ENCODE measurements at regions not wholly inside any gene's neighbourhood (a gene's known extent, or its start where the extent isn't known, plus 50 kb on each side); places are given as distances from the start of the nearest gene placed in this dataset.

DNA sequence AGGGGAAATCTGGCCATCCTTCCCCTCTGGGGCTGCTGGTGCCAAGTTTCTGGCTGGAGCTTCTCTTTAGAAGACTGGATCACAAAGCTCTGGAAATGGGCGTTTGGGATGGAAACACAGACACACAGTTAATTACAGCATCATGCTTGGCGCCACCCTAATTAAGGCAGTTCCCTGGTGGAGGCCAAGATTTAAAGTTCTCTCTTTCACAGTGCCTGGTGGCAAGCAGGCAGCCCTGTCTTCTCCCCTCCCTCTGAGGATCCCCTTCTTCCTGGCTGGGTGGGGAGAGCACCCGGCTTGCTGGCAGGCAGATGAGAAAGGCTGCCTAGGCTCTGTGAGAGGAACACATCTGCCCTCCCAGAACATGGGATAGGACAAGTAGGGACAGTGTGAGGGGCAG is 59.0 kb upstream of the NKD1 start:
- TF ChIP-seq, protein P1, sequence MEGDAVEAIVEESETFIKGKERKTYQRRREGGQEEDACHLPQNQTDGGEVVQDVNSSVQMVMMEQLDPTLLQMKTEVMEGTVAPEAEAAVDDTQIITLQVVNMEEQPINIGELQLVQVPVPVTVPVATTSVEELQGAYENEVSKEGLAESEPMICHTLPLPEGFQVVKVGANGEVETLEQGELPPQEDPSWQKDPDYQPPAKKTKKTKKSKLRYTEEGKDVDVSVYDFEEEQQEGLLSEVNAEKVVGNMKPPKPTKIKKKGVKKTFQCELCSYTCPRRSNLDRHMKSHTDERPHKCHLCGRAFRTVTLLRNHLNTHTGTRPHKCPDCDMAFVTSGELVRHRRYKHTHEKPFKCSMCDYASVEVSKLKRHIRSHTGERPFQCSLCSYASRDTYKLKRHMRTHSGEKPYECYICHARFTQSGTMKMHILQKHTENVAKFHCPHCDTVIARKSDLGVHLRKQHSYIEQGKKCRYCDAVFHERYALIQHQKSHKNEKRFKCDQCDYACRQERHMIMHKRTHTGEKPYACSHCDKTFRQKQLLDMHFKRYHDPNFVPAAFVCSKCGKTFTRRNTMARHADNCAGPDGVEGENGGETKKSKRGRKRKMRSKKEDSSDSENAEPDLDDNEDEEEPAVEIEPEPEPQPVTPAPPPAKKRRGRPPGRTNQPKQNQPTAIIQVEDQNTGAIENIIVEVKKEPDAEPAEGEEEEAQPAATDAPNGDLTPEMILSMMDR (conservative IDR thresholded peaks at IDR 0.05; ENCODE audit: low read depth, low read length): no peak
- TF ChIP-seq EZH2 (IDR thresholded peaks at IDR 0.05; ENCODE audit: borderline replicate concordance, low read depth, low read length, poor library complexity, severe bottlenecking): no peak
